Testis (tissue), 2 donors: ENCODE measurements at regions not wholly inside any gene's neighbourhood (a gene's known extent, or its start where the extent isn't known, plus 50 kb on each side); places are given as distances from the start of the nearest gene placed in this dataset.

ENCODE experiments used
- DNase-seq: peaks from one replicate; pipeline ENCODE4 v3.0.0-alpha.2; 2019
- H3K27ac ChIP-seq, 2 donors: fragments of 200-600 bp; sonication (generic); one replicate each; pipeline ENCODE4 v1.5.1; 2019
- H3K27me3 ChIP-seq: fragments of 200-600 bp; sonication (generic); one replicate; pipeline ENCODE4 v1.5.1; 2019
- H3K36me3 ChIP-seq: fragments of 200-600 bp; sonication (generic); one replicate; pipeline ENCODE4 v1.5.1; 2017; ENCODE audit warnings: low read depth; ENCODE audit errors: missing control alignments
- H3K4me1 ChIP-seq: fragments of 200-600 bp; sonication (generic); one replicate; pipeline ENCODE4 v1.5.1; 2019
- H3K4me3 ChIP-seq, 2 donors: fragments of 200-600 bp; sonication (generic); one replicate each; pipeline ENCODE4 v1.5.1; 2017 to 2019
- H3K9me3 ChIP-seq: fragments of 200-600 bp; sonication (generic); one replicate; pipeline ENCODE4 v1.5.1; 2017
- POLR2A ChIP-seq: fragments of 450-650 bp; IDR thresholded peaks from one replicate; pipeline ENCODE4 v1.6.1; 2017; ENCODE audit warnings: antibody characterized with exemption, mild to moderate bottlenecking, moderate library complexity
- WGBS, 2 donors: methylation state at CpG; one replicate each; pipeline ENCODE4 v1.1.5; 2018; 5-methylcytosine and 5-hydroxymethylcytosine counted together
- intact Hi-C: fragments of 100-400 bp; cut with DNase I; formaldehyde crosslinking; loops from one replicate; pipeline ENCODE4 v1.15.1; 2023; ENCODE audit warnings: low total_unique reads
- TF ChIP-seq, protein P1 (sequence below), 3 experiments: fragments of 450-650 bp in 2 of 3; fragments of 200-600 bp in 1 of 3; sonication (generic) in 1 of 3; IDR thresholded peaks; one replicate each; pipeline ENCODE4 v1.5.1; 2016 to 2019; ENCODE audit warnings: antibody characterized with exemption in 3 of 3, mild to moderate bottlenecking in 2 of 3, moderate library complexity in 1 of 3

DNA sequence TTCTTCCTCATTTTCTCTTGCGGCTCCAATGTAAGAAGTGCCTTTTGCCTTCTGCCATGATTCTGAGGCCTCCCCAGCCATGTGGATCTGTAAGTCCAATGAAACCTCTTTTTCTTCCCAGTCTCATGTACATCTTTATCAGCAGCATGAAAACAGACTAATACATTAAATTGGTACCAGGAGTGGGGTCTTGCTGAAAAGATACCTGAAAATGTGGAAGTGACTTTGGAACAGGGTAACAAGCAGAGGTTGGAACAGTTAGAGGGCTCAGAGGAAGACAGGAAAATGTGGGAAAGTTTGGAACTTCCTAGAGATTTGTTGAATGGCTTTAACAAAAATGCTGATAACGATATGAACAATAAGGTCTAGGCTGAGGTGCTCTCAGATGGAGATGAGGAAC is 316.7 kb upstream of the HS3ST5 start:
- Histone ChIP-seq H3K27ac (no peak overlapping the region), H3K4me1 (no peaks in the 10 kb centered on the region), H3K36me3 (no peaks in the 10 kb centered on the region), H3K4me3 (no peak overlapping the region), H3K27me3 (no peaks in the 10 kb centered on the region), H3K9me3 (no peaks in the 10 kb centered on the region)
- intact Hi-C loops = no loop called here
- TF ChIP-seq, protein P1, sequence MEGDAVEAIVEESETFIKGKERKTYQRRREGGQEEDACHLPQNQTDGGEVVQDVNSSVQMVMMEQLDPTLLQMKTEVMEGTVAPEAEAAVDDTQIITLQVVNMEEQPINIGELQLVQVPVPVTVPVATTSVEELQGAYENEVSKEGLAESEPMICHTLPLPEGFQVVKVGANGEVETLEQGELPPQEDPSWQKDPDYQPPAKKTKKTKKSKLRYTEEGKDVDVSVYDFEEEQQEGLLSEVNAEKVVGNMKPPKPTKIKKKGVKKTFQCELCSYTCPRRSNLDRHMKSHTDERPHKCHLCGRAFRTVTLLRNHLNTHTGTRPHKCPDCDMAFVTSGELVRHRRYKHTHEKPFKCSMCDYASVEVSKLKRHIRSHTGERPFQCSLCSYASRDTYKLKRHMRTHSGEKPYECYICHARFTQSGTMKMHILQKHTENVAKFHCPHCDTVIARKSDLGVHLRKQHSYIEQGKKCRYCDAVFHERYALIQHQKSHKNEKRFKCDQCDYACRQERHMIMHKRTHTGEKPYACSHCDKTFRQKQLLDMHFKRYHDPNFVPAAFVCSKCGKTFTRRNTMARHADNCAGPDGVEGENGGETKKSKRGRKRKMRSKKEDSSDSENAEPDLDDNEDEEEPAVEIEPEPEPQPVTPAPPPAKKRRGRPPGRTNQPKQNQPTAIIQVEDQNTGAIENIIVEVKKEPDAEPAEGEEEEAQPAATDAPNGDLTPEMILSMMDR (IDR thresholded peaks at IDR 0.05) = no peak
- no peak for TF ChIP-seq POLR2A
- no peak for DNase-seq
- 92 to 97% methylated on average over 2 of the region's 2 CpGs for WGBS, 2 donors

DNA sequence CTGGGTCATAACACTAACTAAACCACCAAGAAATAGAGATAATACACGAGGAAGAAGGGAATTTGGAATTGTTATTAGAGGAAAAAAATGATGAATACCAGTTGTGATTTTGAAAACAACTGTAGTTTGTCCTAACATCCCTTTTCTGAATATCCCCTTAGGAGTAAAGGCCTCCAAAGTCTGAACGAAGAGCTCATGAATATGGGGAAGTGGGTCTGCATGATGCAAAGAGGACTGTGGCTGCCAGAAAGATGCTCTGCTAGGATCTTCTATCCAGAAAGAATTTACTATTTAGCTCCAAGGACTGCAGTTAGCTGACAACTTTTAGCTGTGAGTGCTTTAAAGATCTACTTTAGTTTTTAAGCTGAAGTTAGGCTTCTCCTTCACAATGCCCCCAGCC is 308.8 kb upstream of the HS3ST5 start:
- Histone ChIP-seq H3K36me3 (no peaks in the 10 kb centered on the region), H3K4me1 (no peaks in the 10 kb centered on the region), H3K4me3 (no peak overlapping the region), H3K27ac (no peak overlapping the region), H3K27me3 (no peaks in the 10 kb centered on the region), H3K9me3 (no peaks in the 10 kb centered on the region)
- TF ChIP-seq POLR2A = no peak
- TF ChIP-seq, protein P1 (IDR thresholded peaks at IDR 0.05) = no peak
- WGBS, 2 donors = 37 to 42% methylated on average over 2 of the region's 2 CpGs
- no peak for DNase-seq
- intact Hi-C loops = no loop called here

GRCh38 chr6:114650891-114651290 is 308.1 kb upstream of the HS3ST5 start:
- WGBS, 2 donors = 59 to 84% methylated on average over 2 of the region's 2 CpGs
- Histone ChIP-seq H3K27ac (no peak overlapping the region), H3K4me3 (no peak overlapping the region), H3K36me3 (no peaks in the 10 kb centered on the region), H3K4me1 (no peaks in the 10 kb centered on the region), H3K9me3 (no peaks in the 10 kb centered on the region), H3K27me3 (no peaks in the 10 kb centered on the region)
- intact Hi-C loops = no loop called here
- TF ChIP-seq POLR2A = no peak
- TF ChIP-seq, protein P1 (IDR thresholded peaks at IDR 0.05) = no peak
- DNase-seq = no peak

- Histone ChIP-seq H3K36me3 (no peaks in the 10 kb centered on the region), H3K4me1 (no peaks in the 10 kb centered on the region), H3K27me3 (no peaks in the 10 kb centered on the region), H3K9me3 (no peaks in the 10 kb centered on the region), H3K4me3 (no peak overlapping the region), H3K27ac (no peak overlapping the region)
- intact Hi-C loops = no loop called here
- TF ChIP-seq, protein P1 (IDR thresholded peaks at IDR 0.05) = no peak
- TF ChIP-seq POLR2A = no peak
- DNase-seq = no peak
- WGBS, 2 donors = 84 to 86% methylated on average over 2 of the region's 2 CpGs
These were observed 306.5 kb upstream of the HS3ST5 start for GRCh38 chr6:114649298-114649697.

- Histone ChIP-seq H3K36me3 (no peaks in the 10 kb centered on the region), H3K9me3 (no peaks in the 10 kb centered on the region), H3K4me1 (no peaks in the 10 kb centered on the region), H3K4me3 (no peak overlapping the region), H3K27ac (no peak overlapping the region), H3K27me3 (no peaks in the 10 kb centered on the region)
- DNase-seq = no peak
- TF ChIP-seq POLR2A = no peak
- TF ChIP-seq, protein P1 (IDR thresholded peaks at IDR 0.05) = no peak
- WGBS, 2 donors = 85 to 86% methylated on average over 2 of the region's 2 CpGs
- intact Hi-C loops = no loop called here
These were observed 306.0 kb upstream of the HS3ST5 start for GRCh38 chr6:114648847-114649246.
